OCI-LY1 (cell line): ENCODE measurements at regions not wholly inside any gene's neighbourhood (a gene's known extent, or its start where the extent isn't known, plus 50 kb on each side); places are given as distances from the start of the nearest gene placed in this dataset.
A peak's percentile ranks its signal among the peaks of the same experiment; 100 is the strongest.

Experiments
- H2AFZ ChIP-seq: fragments of 200-600 bp; sonication (generic), shearing (Covaris generic); 2 replicates; pipeline ENCODE4 v1.6.0; 2014; ENCODE audit warnings: antibody characterized with exemption, mild to moderate bottlenecking, low read length
- H3F3A ChIP-seq: fragments of 200-600 bp; sonication (generic), shearing (Covaris generic); 2 replicates; pipeline ENCODE4 v1.6.0; 2014; ENCODE audit warnings: mild to moderate bottlenecking, antibody characterized with exemption, low read length, moderate library complexity; ENCODE audit not compliant: insufficient read depth
- H3K27ac ChIP-seq: fragments of 200-600 bp; sonication (generic); 2 replicates; pipeline ENCODE4 v1.5.1; 2014; ENCODE audit warnings: low read length, mixed run types, mild to moderate bottlenecking, low read depth; ENCODE audit not compliant: poor library complexity, severe bottlenecking
- H3K27me3 ChIP-seq: fragments of 200-600 bp; sonication (generic); 2 replicates; pipeline ENCODE4 v1.6.0; 2014; ENCODE audit warnings: antibody characterized with exemption, mild to moderate bottlenecking, low read length, moderate library complexity; ENCODE audit not compliant: insufficient read depth
- H3K36me3 ChIP-seq: fragments of 200-600 bp; sonication (generic); 2 replicates; pipeline ENCODE4 v1.6.1; 2014; ENCODE audit warnings: mild to moderate bottlenecking, antibody characterized with exemption, low read length, moderate library complexity, mixed read lengths; ENCODE audit not compliant: insufficient read depth
- H3K4me1 ChIP-seq: fragments of 200-600 bp; sonication (generic); 2 replicates; pipeline ENCODE4 v1.5.1; 2014; ENCODE audit warnings: mild to moderate bottlenecking, low read length, moderate library complexity; ENCODE audit not compliant: insufficient read depth, severe bottlenecking
- H3K4me2 ChIP-seq: fragments of 200-600 bp; sonication (generic), shearing (Covaris generic); 2 replicates; pipeline ENCODE4 v1.6.1; 2014; ENCODE audit warnings: low read length
- H3K4me3 ChIP-seq: fragments of 200-600 bp; sonication (generic); 2 replicates; pipeline ENCODE4 v1.5.1; 2014; ENCODE audit warnings: low read length, low read depth, mild to moderate bottlenecking, mixed read lengths; ENCODE audit not compliant: poor library complexity, severe bottlenecking
- H3K79me2 ChIP-seq: fragments of 200-600 bp; shearing (Covaris generic); 2 replicates; pipeline ENCODE4 v1.6.1; 2016; ENCODE audit warnings: mixed run types, low read length, mixed read lengths; ENCODE audit not compliant: insufficient read depth
- H3K9ac ChIP-seq: fragments of 200-600 bp; sonication (generic), shearing (Covaris generic); 2 replicates; pipeline ENCODE4 v1.6.1; 2014; ENCODE audit warnings: mild to moderate bottlenecking, low read length, mixed read lengths
- H3K9me2 ChIP-seq: fragments of 200-600 bp; sonication (generic), shearing (Covaris generic); 2 replicates; pipeline ENCODE4 v1.6.1; 2014; ENCODE audit warnings: low read depth, mild to moderate bottlenecking, low read length, mixed read lengths
- H3K9me3 ChIP-seq: fragments of 200-600 bp; shearing (Covaris generic); 2 replicates; pipeline ENCODE4 v1.6.1; 2014; ENCODE audit warnings: low read length, mixed read lengths
- H4K20me1 ChIP-seq: fragments of 200-600 bp; sonication (generic), shearing (Covaris generic); 2 replicates; pipeline ENCODE4 v1.6.0; 2016; ENCODE audit warnings: mild to moderate bottlenecking, low read length; ENCODE audit not compliant: insufficient read depth
- EZH2 ChIP-seq: fragments of 200-600 bp; sonication (generic), shearing (Covaris generic); IDR thresholded peaks from 2 replicates; pipeline ENCODE4 v1.8.0; 2017; ENCODE audit warnings: borderline replicate concordance, mixed run types, mild to moderate bottlenecking, antibody characterized with exemption, low read length, moderate library complexity, mixed read lengths
- TF ChIP-seq, protein P1 (sequence below): fragments of 200-600 bp; sonication (generic), shearing (Covaris generic); IDR thresholded peaks from 2 replicates; pipeline ENCODE4 v1.5.1; 2017; ENCODE audit warnings: mild to moderate bottlenecking, antibody characterized with exemption, low read length, moderate library complexity, mixed read lengths

DNA sequence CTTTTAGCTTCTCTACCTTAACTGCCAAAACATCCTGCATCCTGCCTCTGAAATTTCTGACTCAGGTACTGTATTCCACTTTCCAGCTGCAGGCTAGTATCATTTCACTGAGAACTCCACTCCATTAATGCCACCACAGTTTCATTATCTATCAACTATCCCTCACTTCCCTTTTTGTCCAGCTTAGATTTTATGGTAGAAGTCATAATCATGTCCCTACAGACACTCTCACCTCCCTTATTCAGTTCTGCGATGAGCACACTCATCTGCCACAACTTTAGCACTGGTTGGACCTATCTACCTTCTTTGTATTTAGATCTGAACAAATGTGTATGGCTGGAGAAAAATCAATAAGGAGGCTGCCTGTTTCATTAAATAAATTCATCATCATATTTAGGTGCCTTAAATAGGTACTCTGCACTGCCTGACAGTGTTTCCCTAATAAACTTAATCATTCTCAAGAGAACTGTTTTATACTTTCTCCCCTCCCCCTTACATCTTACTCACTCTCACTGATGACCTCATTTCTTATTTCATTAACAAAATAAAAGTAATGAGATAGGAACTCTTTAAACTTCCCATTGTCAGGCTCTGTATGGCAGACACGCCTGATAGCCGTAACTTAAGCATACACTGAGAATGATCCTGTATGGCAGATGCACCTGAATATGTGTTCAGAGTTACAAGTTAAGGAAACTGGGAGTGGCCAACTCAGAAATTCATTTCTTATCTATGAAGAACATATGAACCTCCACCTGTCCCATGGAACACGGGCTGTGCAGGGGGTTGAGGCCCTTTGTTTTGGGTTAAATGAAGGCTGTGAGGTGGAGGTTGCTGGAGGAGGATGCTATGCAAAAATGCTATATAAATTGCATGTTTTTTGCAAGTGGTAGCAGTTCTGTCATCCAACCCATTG, 95.3 kb upstream of the MAN1A1 start:
- peaks cover 21% of the 10 kb centered on the region for H3K4me1 ChIP-seq
- H3K27me3 ChIP-seq: no peaks in the 10 kb centered on the region; the same call in 1 of the 2 replicates
- no peak overlapping the region for H3K9ac ChIP-seq
- no peak overlapping the region for H2AFZ ChIP-seq
- H3K4me3 ChIP-seq: no peak overlapping the region
- no peaks in the 10 kb centered on the region for H3K79me2 ChIP-seq
- H3K9me3 ChIP-seq: no peaks in the 10 kb centered on the region
- no peaks in the 10 kb centered on the region for H3F3A ChIP-seq
- TF ChIP-seq, protein P1, sequence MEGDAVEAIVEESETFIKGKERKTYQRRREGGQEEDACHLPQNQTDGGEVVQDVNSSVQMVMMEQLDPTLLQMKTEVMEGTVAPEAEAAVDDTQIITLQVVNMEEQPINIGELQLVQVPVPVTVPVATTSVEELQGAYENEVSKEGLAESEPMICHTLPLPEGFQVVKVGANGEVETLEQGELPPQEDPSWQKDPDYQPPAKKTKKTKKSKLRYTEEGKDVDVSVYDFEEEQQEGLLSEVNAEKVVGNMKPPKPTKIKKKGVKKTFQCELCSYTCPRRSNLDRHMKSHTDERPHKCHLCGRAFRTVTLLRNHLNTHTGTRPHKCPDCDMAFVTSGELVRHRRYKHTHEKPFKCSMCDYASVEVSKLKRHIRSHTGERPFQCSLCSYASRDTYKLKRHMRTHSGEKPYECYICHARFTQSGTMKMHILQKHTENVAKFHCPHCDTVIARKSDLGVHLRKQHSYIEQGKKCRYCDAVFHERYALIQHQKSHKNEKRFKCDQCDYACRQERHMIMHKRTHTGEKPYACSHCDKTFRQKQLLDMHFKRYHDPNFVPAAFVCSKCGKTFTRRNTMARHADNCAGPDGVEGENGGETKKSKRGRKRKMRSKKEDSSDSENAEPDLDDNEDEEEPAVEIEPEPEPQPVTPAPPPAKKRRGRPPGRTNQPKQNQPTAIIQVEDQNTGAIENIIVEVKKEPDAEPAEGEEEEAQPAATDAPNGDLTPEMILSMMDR: no peak
- no peak for TF ChIP-seq EZH2
- no peaks in the 10 kb centered on the region for H4K20me1 ChIP-seq
- no peaks in the 10 kb centered on the region for H3K36me3 ChIP-seq
- no peaks in the 10 kb centered on the region for H3K9me2 ChIP-seq
- H3K27ac ChIP-seq: no peak overlapping the region
- no peak overlapping the region for H3K4me2 ChIP-seq

DNA sequence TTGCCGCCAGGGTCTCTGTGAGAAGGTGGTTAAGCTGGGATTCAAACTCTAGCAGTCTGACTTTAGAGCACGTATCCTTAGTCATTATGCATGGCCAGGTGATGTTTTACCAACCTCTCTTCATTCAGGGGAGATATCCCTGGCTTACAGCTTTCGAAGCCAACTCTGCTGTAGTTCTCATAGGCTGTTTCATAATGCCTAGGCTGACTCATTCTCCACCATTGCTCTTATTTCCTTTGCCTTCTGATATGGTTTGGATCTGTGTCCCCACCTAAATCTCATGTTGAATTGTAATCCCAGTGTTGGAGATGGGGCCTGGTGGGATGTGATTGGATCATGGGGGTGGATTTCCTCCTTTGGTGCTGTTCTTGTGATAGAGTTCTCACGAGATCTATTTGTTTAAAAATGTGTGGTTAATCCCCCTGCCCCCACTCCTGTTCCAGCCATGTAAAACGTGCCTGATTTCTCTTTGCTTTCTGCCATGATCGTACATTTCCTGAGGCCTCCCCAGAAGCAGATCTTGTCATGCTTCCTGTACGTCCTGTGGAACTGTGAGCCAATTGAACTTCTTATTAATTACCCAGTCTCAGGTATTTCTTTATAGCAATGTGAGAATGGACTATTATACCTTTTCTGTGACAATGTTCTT, 94.6 kb upstream of the MAN1A1 start:
- H3K4me2 ChIP-seq: no peak overlapping the region
- no peak overlapping the region for H2AFZ ChIP-seq
- no peaks in the 10 kb centered on the region for H4K20me1 ChIP-seq
- no peak for TF ChIP-seq EZH2
- TF ChIP-seq, protein P1: no peak
- H3K79me2 ChIP-seq: no peaks in the 10 kb centered on the region
- no peaks in the 10 kb centered on the region for H3F3A ChIP-seq
- H3K4me3 ChIP-seq: no peak overlapping the region
- H3K4me1 ChIP-seq: peaks cover 21% of the 10 kb centered on the region
- no peaks in the 10 kb centered on the region for H3K9me2 ChIP-seq
- no peaks in the 10 kb centered on the region for H3K9me3 ChIP-seq
- H3K9ac ChIP-seq: no peak overlapping the region
- no peaks in the 10 kb centered on the region for H3K36me3 ChIP-seq
- peak overlapping the region; percentile 79 for H3K27ac ChIP-seq
- no peaks in the 10 kb centered on the region for H3K27me3 ChIP-seq

DNA sequence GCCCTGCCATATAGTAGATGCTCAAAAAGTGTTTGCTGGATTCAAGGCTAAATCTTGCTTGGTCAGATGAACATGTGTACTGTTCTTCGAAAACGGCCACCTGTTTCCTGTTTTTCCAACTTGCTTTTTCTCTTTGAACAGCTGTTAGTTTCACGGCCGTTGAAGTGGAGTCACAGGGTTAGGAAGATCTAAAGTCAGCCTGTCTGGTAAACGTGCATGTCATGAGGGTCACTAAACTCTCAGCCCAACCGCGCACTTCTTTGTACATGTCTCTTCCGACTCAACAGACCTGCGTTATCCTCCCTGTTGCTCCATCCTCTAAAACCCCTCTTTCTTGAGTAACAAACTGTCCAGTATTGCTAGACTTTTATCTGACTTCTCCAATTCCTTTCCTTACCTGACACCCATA, 93.2 kb upstream of the MAN1A1 start:
- H4K20me1 ChIP-seq: no peaks in the 10 kb centered on the region
- no peaks in the 10 kb centered on the region for H3F3A ChIP-seq
- H3K4me2 ChIP-seq: no peak overlapping the region; the same call in 1 of the 2 replicates
- no peaks in the 10 kb centered on the region for H3K9me2 ChIP-seq
- no peak overlapping the region for H3K4me3 ChIP-seq
- no peak overlapping the region for H3K9ac ChIP-seq
- no peaks in the 10 kb centered on the region for H3K79me2 ChIP-seq
- peaks cover 21% of the 10 kb centered on the region for H3K4me1 ChIP-seq
- no peak overlapping the region for H2AFZ ChIP-seq
- H3K9me3 ChIP-seq: no peaks in the 10 kb centered on the region
- TF ChIP-seq, protein P1: no peak
- TF ChIP-seq EZH2: no peak
- H3K36me3 ChIP-seq: no peaks in the 10 kb centered on the region
- H3K27ac ChIP-seq: peak overlapping the region; percentile 79
- H3K27me3 ChIP-seq: no peaks in the 10 kb centered on the region
